Epithelial cell of proximal tubule (primary cell): ENCODE measurements at regions not wholly inside any gene's neighbourhood (a gene's known extent, or its start where the extent isn't known, plus 50 kb on each side); places are given as distances from the start of the nearest gene placed in this dataset.

Experiments
- DNase-seq: peaks from one replicate; pipeline ENCODE4 v3.0.0-alpha.2; 2011; ENCODE audit warnings: low read depth
- H3K4me3 ChIP-seq: 2 replicates; pipeline ENCODE4 v1.5.1; 2011; ENCODE audit warnings: low read depth, mild to moderate bottlenecking, low read length
- TF ChIP-seq, protein P1 (sequence below): conservative IDR thresholded peaks from 2 replicates; pipeline ENCODE4 v1.5.1; 2012; ENCODE audit warnings: low read depth, mild to moderate bottlenecking, low read length

DNA sequence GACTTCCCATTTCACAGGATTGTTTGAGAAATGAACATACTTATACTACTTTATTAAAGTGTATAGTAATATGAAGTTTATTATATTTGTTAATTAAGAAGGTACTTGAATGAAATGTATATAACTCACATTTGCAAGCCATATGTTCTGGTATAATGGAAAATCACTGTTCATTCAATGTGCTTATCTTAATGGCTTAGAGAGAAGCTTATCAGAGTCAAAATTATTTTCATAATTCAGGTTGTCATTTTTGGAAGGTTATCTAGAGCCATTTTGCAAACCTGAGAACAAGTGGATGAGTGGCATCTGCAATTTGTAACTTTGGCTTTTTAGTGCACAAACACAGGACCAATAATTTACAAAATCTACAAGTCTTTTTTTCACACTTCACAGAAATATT, 621.0 kb downstream of the ARL4A start:
- TF ChIP-seq, protein P1, sequence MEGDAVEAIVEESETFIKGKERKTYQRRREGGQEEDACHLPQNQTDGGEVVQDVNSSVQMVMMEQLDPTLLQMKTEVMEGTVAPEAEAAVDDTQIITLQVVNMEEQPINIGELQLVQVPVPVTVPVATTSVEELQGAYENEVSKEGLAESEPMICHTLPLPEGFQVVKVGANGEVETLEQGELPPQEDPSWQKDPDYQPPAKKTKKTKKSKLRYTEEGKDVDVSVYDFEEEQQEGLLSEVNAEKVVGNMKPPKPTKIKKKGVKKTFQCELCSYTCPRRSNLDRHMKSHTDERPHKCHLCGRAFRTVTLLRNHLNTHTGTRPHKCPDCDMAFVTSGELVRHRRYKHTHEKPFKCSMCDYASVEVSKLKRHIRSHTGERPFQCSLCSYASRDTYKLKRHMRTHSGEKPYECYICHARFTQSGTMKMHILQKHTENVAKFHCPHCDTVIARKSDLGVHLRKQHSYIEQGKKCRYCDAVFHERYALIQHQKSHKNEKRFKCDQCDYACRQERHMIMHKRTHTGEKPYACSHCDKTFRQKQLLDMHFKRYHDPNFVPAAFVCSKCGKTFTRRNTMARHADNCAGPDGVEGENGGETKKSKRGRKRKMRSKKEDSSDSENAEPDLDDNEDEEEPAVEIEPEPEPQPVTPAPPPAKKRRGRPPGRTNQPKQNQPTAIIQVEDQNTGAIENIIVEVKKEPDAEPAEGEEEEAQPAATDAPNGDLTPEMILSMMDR: no peak
- DNase-seq: no peak

GRCh38 chr7:13309535-13309934, 622.1 kb downstream of the ARL4A start:
- TF ChIP-seq, protein P1: peak; percentile 5
- no peak overlapping the region for H3K4me3 ChIP-seq
- no peak for DNase-seq

More for the DNA sequence above, 621.0 kb downstream of the ARL4A start:
- no peak overlapping the region for H3K4me3 ChIP-seq

DNA sequence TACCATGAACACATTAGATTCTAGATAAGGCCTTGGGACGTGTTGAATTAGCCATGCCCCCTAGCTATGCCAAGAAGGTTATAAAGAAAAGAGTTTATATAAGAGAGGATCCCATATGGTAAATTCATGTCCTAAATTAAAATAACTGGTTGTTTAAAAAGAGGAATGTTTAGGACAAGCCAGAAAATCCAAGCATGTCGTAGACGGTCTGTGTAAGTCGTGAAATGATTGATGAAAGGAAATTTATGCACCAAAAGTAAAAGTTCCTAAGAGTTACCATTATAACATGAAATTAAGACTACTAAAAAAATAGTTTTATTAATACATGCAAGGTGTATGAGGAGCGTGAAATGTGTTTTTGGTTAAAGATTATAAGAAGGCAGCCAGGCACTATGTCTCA, 624.9 kb downstream of the ARL4A start:
- TF ChIP-seq, protein P1: no peak
- no peak for DNase-seq

DNA sequence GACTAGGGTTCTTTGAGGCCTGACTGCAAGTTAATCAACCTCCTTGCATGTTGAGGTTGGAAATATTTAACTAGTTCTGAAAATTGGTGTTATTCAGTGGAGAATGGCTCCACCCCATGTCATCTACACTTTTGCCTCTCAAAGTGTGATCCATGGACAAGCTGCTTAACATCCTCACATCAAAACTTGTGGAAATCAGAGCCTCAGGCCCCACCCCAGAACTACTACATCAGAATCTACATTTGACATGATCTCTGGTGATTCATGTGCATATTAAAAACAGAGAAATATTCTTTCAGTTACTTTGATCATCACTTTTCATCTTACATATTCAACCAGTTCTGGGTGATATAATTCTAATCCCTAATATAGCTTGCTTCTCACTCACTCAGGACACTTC, 632.9 kb downstream of the ARL4A start:
- DNase-seq: peak; percentile 3
- no peak overlapping the region for H3K4me3 ChIP-seq
- TF ChIP-seq, protein P1: no peak

More for the DNA sequence above, 624.9 kb downstream of the ARL4A start:
- no peak overlapping the region for H3K4me3 ChIP-seq

- DNase-seq: no peak
- TF ChIP-seq, protein P1: no peak
- H3K4me3 ChIP-seq: no peak overlapping the region
Measured at GRCh38 chr7:13321316-13321715, 633.9 kb downstream of the ARL4A start.

DNA sequence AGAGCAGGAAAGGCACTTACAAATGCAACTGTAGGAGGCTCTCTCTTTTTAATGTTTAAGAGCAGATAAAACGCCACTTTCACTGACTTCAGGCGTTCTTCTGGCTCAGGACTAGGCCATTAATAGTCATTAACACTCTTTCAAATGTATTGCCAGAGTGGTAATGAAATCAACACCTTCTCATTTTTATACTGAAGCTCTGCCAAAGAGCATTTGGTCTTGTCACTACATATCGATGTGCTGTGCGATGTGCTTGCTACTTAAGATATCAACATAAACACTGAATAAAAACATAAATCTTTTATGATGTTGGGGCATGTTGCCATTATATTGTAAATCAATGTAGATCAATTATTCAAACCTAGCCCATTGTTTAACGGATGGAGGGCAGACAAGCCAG, 634.7 kb downstream of the ARL4A start:
- TF ChIP-seq, protein P1: no peak
- DNase-seq: no peak
- H3K4me3 ChIP-seq: no peak overlapping the region

- TF ChIP-seq, protein P1: no peak
- no peak overlapping the region for H3K4me3 ChIP-seq
- DNase-seq: no peak
Measured at GRCh38 chr7:13327669-13328068, 640.2 kb downstream of the ARL4A start.
